NCI-H1105 treated with DMSO at 0.1 percent for 48 hours (cell line): ENCODE measurements at regions not wholly inside any gene's neighbourhood (a gene's known extent, or its start where the extent isn't known, plus 50 kb on each side); places are given as distances from the start of the nearest gene placed in this dataset.

Experiments used
- DNase-seq: peaks from one replicate; lab custom pipeline; 2025; lab: John Stamatoyannopoulos, UW

DNA sequence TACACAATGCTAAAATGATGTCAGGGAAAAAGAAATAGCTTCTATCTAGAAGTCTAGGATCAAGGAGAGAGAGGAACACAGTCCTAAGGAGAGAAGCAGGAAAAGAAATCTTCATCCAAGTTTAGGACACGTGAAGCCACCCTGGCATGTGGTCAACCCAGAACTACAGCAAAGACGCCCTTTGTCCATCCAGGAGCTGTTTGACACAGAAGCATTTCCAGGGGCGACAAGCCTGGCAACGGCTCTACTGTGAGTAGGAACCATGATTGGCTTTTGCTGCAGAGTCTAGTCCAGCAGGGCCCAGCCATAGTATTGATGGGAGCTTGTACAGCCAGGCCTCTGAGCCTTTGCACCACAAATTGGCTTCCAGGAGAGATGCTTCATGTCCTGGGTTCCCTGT lies 185.4 kb upstream of the RPL38 start:
- DNase-seq = no peak

DNA sequence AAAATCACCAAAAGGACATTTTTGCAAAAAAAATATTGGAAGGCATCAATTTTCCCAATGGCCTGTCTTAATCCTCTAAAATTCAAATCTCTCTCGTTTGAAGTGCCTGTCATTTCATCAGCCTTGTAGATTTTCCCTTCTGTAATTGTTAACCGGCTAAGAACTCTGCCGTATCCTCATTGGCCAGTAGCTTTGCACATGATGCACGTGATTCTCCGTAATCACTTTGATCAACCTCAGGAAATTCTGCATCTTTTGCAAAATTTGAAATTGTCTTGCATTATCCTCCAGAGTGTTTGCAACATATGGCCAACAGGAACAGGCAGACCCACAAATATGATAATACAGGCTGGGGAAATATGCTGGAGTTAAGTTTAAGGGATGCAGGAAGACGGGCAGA lies 184.2 kb upstream of the RPL38 start:
- no peak for DNase-seq

DNA sequence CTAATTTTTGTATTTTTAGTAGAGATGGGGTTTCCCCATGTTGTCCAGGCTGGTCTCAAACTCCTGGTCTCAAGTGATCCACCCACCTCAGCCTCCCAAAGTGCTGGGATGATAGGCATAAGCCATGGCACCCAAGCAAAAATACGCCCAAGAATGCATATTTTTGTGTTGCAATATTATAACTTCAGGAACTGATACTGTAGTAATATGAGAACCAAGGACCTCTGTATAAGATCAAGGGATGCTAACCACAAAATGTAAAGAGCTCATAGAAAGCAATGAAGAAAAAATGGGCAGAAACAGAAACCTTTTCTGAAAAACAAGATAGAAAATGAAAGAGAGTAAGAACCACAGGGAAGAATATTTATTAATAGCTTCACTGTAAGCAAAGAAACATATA lies 183.6 kb upstream of the RPL38 start:
- no peak for DNase-seq

DNA sequence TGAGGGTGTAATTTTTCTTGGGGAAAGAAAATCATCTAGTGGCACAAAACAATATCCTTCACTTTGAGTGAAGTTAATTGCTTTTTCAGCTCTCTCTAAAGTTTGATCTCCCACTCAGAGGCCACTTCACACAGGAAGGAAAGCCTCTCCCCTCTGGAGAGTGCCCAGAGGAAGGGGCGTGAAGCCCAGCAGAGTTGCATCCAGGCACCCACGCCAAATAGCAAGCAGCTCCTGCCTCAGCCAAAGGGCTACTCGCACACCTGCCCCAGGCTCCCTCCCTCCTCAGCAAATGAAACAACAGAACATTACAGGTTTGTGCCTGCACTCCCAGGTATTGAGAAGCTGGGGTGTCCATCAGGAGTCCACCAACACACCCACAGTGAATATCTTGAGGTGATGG lies 183.0 kb upstream of the RPL38 start:
- DNase-seq = peak; percentile 41

DNA sequence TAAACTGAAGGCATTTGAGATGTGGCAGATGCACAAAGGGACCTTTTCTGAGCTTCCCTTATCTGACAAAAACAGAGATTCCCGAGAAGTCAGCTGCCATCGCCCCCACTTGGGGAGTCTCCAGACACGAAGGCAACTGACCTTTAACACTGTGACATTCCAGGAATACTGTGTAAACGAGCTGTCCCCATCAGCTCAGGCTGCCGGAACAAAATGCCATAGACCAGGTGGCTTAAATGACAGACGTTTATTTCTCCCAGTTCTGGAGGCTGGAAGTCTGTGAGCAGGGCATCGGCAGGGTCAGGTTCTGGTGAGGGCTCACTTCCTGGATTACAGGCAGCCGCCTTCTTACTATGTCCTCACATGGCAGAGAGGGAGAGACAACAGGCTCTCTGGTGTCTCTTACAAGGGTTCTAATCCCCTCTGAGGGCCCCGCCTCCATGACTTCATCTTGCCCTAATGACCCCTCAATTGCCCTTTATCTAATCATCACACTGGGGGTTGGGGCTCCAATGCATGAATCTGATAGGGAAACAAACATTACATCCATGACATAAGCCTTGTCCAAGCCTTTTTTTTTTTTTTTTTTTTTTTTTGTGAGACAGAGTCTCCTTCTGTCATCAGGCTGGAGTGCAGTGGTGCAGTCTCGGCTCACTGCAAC lies 178.5 kb upstream of the RPL38 start:
- DNase-seq = no peak

DNA sequence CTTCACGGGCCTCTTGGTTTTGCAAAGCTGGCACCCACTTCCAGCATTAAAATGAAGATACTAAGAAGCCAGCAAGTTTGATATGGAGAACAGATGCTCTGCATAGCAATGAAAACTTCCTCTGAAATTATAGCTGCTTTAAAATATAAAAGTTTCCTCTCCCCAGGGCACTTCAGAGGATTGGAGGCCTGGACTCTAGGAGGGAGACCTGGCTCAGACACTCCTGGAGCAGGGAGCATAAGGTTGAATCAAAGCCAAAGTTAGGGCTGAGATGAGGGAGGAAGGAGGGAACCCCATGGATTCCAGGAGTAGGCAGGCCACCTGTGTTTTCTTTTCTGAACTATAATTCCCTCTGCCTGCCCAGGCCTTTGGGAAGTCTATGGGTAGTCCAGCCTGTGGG lies 176.0 kb upstream of the RPL38 start:
- DNase-seq = no peak

DNA sequence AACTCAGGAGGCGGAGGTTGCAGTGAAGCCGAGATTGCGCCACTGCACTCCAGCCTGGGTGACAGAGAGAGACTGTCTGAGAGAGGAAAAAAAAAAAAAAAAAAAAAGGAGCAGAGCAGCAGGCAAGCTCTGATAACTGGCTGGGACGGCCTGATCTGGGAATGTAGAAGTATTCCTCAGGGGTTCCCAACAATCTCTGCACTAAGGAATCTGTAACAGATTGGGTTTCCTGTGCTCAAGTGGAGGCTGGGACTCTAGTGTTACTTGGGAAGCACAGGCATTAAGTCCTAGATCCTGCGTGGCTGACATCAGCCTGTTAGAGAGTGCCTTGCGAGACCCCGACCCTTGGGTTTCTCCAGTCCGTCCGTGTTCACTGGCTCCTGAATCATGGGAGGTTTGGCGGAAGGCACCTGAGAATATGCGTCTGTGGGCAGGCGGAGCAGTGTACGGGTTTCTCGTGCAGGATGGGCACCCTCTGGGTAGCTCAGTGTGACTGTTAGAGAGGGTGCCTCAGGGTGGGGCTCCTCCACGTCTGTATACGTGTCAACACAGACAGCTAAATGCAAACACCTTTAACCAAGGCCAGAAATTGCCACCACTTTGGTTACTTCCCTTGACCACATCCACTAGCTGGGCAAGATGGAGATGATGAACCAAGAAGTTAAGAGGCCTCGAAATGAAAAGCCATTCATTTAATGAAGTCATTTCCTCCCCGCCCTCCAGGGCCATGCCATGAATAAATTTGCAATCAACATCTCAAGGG lies 174.9 kb upstream of the RPL38 start:
- DNase-seq = no peak

DNA sequence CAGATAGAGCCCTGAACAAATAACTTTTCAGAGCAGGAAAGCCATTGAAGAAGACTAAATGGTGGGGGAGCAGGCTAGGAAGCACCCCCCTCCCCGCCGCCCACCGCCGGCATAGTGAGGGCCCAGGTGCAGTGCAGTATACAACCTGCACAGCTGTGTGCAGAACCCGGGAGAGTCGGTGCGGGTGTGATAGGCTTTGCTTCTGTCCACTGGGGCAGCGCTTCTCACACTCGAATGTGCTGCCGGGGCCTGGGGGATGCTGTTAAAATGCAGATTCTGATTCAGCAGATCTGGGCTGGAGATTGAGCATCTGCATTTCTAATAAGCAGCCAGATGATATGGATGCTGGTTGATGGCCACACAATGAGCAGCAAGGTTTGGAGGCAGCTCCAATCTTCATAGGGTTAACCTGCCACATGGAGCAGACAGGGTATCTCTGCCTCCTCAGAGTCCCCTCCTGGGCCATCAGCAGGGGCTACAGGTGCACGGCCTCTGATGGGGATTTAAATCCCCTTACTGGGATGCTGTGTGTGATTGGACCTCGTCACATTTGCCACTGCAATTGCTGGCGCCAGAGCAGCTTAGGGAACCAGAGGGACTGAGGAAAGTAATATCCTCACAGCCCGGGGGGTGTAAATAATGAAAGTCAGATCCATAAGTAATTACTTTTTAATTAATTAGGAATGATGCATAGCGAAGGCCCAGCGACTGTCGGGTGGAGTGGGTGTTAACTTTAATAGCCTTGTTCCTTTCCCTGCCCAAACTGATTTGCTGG lies 172.0 kb upstream of the RPL38 start:
- no peak for DNase-seq

DNA sequence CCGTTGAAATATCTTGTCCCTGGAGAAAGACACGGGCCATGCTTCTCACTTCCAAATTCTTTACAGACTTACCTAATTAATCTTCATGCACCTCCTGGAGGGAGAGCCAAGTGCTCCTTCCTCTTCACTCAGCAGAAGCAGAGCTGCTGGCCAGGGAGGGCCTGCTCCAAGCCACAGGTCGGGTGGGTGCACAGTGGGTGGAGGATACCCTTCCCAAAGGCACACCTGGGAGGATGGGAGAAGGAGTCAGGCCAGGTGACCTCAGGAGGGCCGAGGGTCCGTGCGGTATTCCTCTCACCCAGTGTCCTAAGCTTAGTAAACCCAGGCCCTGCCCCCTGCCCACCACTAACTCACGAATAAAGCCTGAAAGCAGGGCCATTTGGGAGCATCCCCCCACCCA lies 171.3 kb upstream of the RPL38 start:
- no peak for DNase-seq

DNA sequence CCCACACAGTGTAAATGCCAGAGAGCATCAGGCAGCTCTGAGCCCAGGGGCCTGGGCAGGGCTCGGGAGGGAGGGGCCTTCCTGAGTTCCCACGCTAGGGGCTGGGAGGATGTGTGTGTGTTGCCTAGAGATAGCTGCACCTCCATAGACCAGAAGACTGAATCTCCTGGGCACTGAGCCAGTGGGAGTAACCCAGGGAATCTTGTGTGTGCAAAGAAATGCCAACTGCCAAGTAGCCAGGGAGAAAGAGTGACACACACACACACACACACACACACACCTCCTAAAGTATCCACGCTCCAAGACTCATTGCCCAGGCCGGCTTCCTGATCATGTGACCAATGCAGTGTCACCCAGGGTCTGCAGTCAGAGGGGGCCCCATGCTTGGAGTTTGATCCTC lies 166.2 kb upstream of the RPL38 start:
- DNase-seq = peak; percentile 46

DNA sequence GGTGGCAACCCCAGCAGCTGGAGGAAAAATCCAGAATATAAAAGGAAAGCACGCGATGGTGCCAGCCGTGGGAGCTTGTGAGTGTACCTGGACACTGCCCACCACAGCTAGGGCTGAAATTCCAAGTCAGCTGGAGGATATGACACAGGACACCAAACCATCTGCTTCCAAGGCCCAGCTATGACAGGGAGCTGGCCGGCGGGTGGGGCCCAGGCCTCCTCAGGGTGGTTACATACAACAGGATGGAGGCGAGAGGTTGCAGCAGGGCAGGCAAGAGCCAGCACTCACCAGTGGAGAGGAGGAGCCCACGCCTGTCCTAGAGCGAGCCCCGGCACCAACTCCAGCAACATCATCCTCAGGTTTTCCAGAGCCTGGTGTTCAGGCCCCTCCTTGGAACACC lies 163.2 kb upstream of the RPL38 start:
- no peak for DNase-seq

DNA sequence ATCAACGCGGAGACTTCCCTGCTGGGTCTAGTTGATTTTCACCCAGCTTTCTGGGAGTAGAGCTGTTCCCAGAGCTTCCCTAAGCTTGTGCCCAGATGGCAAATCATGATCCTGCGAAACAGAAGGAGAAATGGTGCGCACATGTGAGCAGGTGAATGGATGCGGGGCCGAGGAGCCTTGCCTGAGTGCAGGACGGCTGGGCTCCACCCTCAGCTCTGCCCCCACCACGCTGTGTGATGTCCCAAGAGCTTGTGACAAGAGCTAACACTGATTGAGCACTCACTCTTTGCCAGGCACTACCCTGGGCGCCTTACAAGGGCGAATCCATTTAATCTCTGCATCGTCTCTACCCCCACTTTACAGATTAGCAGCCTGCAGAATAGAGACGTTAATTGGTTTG lies 162.7 kb upstream of the RPL38 start:
- no peak for DNase-seq

DNA sequence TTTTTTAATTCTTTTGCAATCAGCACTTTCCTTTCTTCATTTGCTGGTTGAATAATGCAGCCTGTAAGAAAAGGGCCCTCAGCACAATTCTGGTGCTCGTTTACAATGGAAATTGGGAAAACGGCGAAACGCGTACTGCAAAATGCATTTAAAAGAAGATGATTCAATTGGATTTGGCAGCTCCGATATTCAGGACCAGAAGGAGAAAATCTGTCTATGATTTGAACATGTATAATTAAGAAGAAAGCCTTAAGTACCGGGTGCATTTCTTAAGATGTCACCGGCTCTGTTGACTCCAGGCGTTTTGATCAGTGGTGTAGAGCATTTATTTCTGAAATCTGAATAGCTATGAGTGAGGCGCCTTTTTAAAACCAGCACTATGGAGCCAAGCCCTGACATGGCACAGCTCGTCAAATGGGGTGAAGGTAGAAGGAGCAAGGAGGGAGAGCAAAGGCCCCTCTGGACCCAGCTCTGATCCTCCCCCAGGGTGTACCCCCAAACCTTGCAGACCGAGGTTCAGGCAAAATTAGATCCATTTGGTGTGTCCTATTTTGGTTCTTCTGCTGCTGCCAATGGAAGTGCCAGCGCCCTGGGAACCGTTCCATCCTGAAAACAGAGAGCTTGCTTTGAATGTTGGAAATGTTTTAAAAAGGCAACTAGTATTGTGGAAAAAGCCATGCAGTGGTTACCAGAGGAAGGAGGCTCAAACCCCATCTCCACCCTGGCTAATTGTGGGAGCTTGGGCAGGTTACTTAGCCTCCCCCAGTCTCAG lies 161.4 kb upstream of the RPL38 start:
- no peak for DNase-seq

DNA sequence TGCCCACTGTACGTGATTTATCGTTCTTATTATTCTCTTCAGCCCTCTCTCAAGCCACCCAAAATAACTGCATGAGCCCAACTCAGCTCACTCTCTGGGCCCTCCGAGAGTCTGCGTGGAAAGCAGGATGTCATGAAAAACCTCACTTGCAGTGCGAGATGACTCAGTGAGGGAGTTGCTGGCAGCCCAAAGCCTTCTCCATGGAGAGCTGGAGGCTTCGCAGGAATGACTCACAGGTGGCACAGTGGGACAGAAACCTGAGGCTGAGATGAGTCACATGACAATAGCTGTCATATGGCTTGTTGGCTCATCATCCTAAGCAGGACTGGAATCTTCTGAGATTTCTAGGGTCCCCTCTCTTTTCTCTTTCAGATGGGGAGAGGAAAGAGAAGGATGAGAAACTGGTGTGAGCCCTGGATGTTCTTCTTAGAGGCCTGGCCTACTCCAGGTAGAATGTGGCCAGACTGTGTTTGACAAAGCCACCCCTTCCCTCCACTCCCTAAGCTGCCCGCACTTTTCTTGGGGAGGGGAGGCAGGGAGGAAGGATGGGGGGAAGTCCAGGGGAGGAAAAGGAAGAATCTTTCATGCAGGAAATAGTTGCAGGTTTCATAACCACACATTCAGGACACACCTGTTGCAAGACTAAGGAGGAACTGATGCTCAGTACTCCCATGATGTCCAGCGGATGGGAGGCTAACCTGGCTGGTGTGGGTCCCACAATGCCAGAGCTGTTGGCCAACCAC lies 160.6 kb upstream of the RPL38 start:
- no peak for DNase-seq

DNA sequence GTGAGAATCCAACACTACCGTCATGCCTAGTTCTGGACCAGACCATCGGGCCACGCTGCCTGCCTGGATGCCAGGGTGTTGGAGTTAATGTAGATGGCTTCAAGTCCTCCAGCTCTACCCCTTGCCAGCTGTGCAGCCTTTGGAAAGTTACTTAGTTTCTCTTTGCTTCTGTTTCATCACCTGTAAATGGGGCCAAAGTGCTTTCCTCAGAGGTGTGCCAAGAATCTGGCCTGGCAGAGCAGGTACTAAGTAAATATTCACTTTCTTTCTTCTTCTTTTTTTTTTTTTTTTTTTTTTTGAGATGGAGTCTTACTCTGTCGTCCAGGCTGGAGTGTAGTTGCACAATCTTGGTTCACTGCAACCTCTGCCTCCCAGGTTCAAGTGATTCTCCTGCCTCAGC lies 159.5 kb upstream of the RPL38 start:
- no peak for DNase-seq

DNA sequence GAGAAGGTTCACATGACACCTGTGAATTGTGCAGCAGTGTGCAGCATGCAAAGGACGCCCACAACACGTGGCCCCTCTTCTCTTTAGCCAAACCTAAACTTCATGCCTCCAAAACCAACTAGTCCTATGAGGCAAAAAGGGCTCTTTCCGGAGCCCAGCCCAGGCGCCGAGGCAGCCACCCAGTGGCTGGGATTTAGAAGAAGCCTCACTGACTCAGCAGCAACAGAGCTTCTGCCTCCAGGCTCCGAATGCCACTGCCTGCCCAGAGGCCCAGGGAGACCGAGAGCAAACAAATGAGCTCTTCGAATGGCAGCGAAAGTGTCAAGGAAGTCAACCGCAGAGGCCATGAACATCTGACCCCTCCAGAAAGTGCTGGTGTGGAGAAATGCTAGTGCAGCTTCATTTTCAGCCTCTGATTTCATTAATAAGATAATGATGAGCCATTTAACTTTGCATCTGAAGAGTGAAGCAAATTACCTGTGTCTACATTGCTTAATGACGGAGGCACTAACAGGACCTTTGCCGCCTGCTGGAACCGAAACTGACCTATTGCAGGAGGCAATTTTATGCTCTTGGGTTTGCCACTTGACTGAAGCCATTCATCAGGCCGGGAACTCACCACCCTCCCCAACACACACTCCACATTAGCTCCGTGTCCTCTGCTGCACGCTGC lies 157.7 kb upstream of the RPL38 start:
- no peak for DNase-seq

DNA sequence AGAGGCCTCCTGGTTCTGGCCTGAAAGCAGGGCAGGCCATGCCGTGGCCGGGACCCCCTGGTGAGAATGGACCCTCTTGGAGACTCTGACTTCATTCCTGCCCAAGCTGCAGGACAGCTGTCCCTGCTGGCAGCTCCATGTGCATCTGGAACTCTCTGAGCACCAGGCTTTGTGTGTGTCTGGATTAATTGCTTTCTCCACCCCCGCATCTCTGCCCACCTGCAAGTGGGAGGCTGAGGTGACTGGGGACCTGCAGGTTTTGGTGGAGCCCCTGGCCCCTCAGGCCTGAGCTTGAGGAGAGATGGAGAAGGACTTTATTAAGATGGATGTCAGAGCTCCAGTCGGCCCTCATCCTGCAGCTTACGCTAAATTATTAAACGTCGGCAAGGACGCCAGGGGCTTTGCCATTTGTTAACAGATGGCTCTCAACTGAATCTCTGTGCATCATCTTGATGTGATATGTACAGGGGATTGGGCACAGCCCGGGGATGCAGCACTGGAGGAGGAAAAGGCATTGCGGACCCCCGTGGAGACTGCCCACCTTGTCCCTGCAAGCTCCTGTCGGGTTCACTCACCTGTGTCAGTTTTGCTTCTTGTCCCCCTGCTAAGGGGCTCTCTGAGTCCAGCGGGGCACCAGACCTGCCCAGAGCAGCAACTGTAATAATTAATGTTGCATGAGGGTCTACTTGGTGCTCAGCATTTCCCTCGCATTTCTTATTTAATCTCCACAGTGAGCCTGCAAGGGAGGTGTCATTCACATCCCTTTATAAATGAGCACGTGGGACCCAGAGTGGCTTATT lies 154.1 kb upstream of the RPL38 start:
- no peak for DNase-seq

DNA sequence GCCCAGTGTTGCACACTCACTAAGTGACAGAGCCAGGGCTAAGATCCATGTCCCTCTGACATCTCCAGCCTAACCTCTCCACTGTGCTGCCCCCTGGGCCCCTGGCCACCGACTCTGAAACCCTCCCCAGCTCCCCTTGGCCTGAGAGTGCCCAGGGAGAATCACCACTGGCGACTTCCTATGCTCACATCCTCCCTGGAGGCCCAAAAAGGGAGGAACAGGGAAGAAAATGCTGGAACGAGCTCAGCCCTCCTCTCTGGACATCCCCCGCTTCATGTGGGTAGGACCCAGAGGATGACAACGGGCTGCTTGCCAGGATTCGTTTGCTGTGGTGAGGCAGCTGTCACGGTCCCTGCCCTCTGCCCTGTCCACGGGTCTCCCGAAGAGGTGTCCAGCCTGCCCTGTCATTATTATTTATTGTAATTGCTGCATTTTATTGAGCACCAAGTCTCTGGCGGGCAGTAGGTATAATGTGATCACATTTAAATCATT lies 153.5 kb upstream of the RPL38 start:
- no peak for DNase-seq

DNA sequence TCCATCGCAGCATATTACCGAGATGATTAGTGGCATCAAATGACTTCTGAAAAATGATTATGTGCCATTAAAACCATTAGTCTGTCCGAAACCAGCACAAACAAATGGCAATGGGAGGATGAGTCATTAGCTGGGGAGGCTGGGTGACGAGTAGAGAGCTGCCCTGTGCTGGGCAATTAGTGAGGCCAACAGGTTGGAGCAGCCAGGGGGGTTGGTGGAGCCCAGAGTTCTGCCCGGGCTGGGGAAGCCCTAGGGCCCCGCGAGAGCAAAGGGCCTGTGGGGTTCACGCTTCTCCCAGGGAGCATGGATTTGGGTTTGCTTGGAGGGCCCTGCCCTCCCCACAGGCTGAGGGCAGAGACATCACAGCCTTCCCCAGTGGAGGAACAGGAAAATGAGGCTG lies 152.1 kb upstream of the RPL38 start:
- no peak for DNase-seq
